ENCODE measurements at regions not wholly inside any gene's neighbourhood (a gene's known extent, or its start where the extent isn't known, plus 50 kb on each side); places are given as distances from the start of the nearest gene placed in this dataset.
"Not testable (repeated sequence)": the region's sequence is repeated elsewhere in the genome, so short reads cannot be mapped to it uniquely, and the experiment has no call there.

GRCh38 chr5:152193391-152194107 is 211.5 kb downstream of the NMUR2 start:
- no peaks in the 10 kb centered on the region for H3K36me3 Mint-ChIP-seq
- POLR2A ChIA-PET: no interaction called here
- DNase-seq: no peak
- peaks cover 3% of the 10 kb centered on the region for H3K27me3 Mint-ChIP-seq
- CTCF ChIA-PET: no interaction called here
- H3K27ac Mint-ChIP-seq: no peak overlapping the region
- H3K4me1 Mint-ChIP-seq (ENCODE audit: low read depth): no peaks in the 10 kb centered on the region
- peaks cover 5% of the 10 kb centered on the region for H3K9me3 Mint-ChIP-seq
- intact Hi-C loops (cut with micrococcal nuclease): no loop called here
- H3K4me3 Mint-ChIP-seq: no peak overlapping the region

- no peak for DNase-seq
- CTCF ChIA-PET: no interaction called here
- POLR2A ChIA-PET: no interaction called here
- Mint-ChIP-seq H3K4me1 (ENCODE audit: low read depth) (no peaks in the 10 kb centered on the region), H3K4me3 (no peak overlapping the region), H3K36me3 (no peaks in the 10 kb centered on the region), H3K27ac (no peak overlapping the region), H3K9me3 (peaks cover 5% of the 10 kb centered on the region), H3K27me3 (no peaks in the 10 kb centered on the region)
- intact Hi-C loops (cut with micrococcal nuclease): no loop called here
These were observed 216.8 kb downstream of the NMUR2 start for GRCh38 chr5:152188251-152188650.

- Mint-ChIP-seq H3K9me3 (peaks cover under 1% of the 10 kb centered on the region), H3K27me3 (no peaks in the 10 kb centered on the region), H3K4me3 (no peak overlapping the region), H3K36me3 (no peaks in the 10 kb centered on the region), H3K27ac (no peak overlapping the region), H3K4me1 (ENCODE audit: low read depth) (no peaks in the 10 kb centered on the region)
- ChIA-PET CTCF (no interaction called here), POLR2A (no interaction called here)
- no peak for DNase-seq
- intact Hi-C loops (cut with micrococcal nuclease): no loop called here
These were observed 217.4 kb downstream of the NMUR2 start for GRCh38 chr5:152187668-152188067.

- peaks cover under 1% of the 10 kb centered on the region for H3K36me3 Mint-ChIP-seq
- no peak for DNase-seq
- no peaks in the 10 kb centered on the region for H3K4me1 Mint-ChIP-seq (ENCODE audit: low read depth)
- H3K9me3 Mint-ChIP-seq: peaks cover 2% of the 10 kb centered on the region
- POLR2A ChIA-PET: no interaction called here
- CTCF ChIA-PET: no interaction called here
- H3K4me3 Mint-ChIP-seq: no peak overlapping the region
- no peaks in the 10 kb centered on the region for H3K27me3 Mint-ChIP-seq
- H3K27ac Mint-ChIP-seq: no peak overlapping the region
- intact Hi-C loops (cut with micrococcal nuclease): no loop called here
These were observed 219.4 kb downstream of the NMUR2 start for GRCh38 chr5:152185547-152186245.

- no peak overlapping the region for H3K4me3 Mint-ChIP-seq
- H3K27ac Mint-ChIP-seq: no peak overlapping the region
- H3K36me3 Mint-ChIP-seq: peaks cover 6% of the 10 kb centered on the region
- ChIA-PET CTCF (no interaction called here), POLR2A (no interaction called here)
- no peaks in the 10 kb centered on the region for H3K4me1 Mint-ChIP-seq (ENCODE audit: low read depth)
- intact Hi-C loops (cut with micrococcal nuclease): no loop called here
- no peaks in the 10 kb centered on the region for H3K27me3 Mint-ChIP-seq
- DNase-seq: no peak
- H3K9me3 Mint-ChIP-seq: peaks cover 7% of the 10 kb centered on the region
These were observed 220.8 kb downstream of the NMUR2 start for GRCh38 chr5:152184266-152184665.

GRCh38 chr5:152181461-152181860 is 223.6 kb downstream of the NMUR2 start:
- H3K27me3 Mint-ChIP-seq: no peaks in the 10 kb centered on the region
- CTCF ChIA-PET: no interaction called here
- peaks cover 8% of the 10 kb centered on the region for H3K36me3 Mint-ChIP-seq
- peaks cover 11% of the 10 kb centered on the region for H3K9me3 Mint-ChIP-seq
- H3K4me3 Mint-ChIP-seq: no peak overlapping the region
- intact Hi-C loops (cut with micrococcal nuclease): no loop called here
- no peaks in the 10 kb centered on the region for H3K4me1 Mint-ChIP-seq (ENCODE audit: low read depth)
- DNase-seq: no peak
- POLR2A ChIA-PET: no interaction called here
- H3K27ac Mint-ChIP-seq: no peak overlapping the region

GRCh38 chr5:152178350-152178699 is 226.8 kb downstream of the NMUR2 start:
- no peak for DNase-seq
- POLR2A ChIA-PET: no interaction called here
- intact Hi-C loops (cut with micrococcal nuclease): no loop called here
- CTCF ChIA-PET: no interaction called here
- Mint-ChIP-seq H3K36me3 (peaks cover 8% of the 10 kb centered on the region), H3K27ac (no peak overlapping the region), H3K4me3 (no peak overlapping the region), H3K4me1 (ENCODE audit: low read depth) (no peaks in the 10 kb centered on the region), H3K27me3 (peaks cover 3% of the 10 kb centered on the region), H3K9me3 (peaks cover 11% of the 10 kb centered on the region)

- ChIA-PET CTCF (no interaction called here), POLR2A (no interaction called here)
- Mint-ChIP-seq H3K27ac (no peak overlapping the region), H3K36me3 (peaks cover 8% of the 10 kb centered on the region), H3K9me3 (peaks cover 11% of the 10 kb centered on the region), H3K27me3 (peaks cover 3% of the 10 kb centered on the region), H3K4me1 (ENCODE audit: low read depth) (no peaks in the 10 kb centered on the region), H3K4me3 (no peak overlapping the region)
- no peak for DNase-seq
- intact Hi-C loops (cut with micrococcal nuclease): no loop called here
These were observed 227.3 kb downstream of the NMUR2 start for GRCh38 chr5:152177626-152178349.

GRCh38 chr5:152171888-152172287 is 233.2 kb downstream of the NMUR2 start:
- Mint-ChIP-seq H3K4me1 (ENCODE audit: low read depth) (no peaks in the 10 kb centered on the region), H3K36me3 (no peaks in the 10 kb centered on the region), H3K4me3 (no peak overlapping the region), H3K27me3 (peaks cover 3% of the 10 kb centered on the region), H3K9me3 (no peaks in the 10 kb centered on the region), H3K27ac (no peak overlapping the region)
- intact Hi-C loops (cut with micrococcal nuclease): no loop called here
- DNase-seq: no peak
- CTCF ChIA-PET: no interaction called here
- POLR2A ChIA-PET: no interaction called here

GRCh38 chr5:152170350-152170749 is 234.7 kb downstream of the NMUR2 start:
- CTCF ChIA-PET: interaction anchor here (1.1 kb wide), 1 partner anchor 345 kb away, joined by 6 read pairs; no protein-coding TSS in a partner anchor
- POLR2A ChIA-PET: no interaction called here

GRCh38 chr5:152164860-152165259 is 240.2 kb upstream of the GLRA1 start:
- Mint-ChIP-seq H3K4me3 (no peak overlapping the region), H3K4me1 (ENCODE audit: low read depth) (peaks cover 11% of the 10 kb centered on the region), H3K9me3 (no peaks in the 10 kb centered on the region), H3K27me3 (no peaks in the 10 kb centered on the region), H3K27ac (no peak overlapping the region), H3K36me3 (no peaks in the 10 kb centered on the region)
- DNase-seq: no peak
- CTCF ChIA-PET: no interaction called here
- POLR2A ChIA-PET: no interaction called here
- intact Hi-C loops (cut with micrococcal nuclease): no loop called here

More at GRCh38 chr5:152170350-152170749, 234.7 kb downstream of the NMUR2 start:
- no peak for DNase-seq
- Mint-ChIP-seq H3K27me3 (peaks cover 3% of the 10 kb centered on the region), H3K4me3 (no peak overlapping the region), H3K36me3 (no peaks in the 10 kb centered on the region), H3K27ac (no peak overlapping the region), H3K4me1 (ENCODE audit: low read depth) (no peaks in the 10 kb centered on the region), H3K9me3 (no peaks in the 10 kb centered on the region)
- intact Hi-C loops (cut with micrococcal nuclease): no loop called here

- intact Hi-C loops (cut with micrococcal nuclease); POLR2A ChIA-PET; DNase-seq; H3K4me3 Mint-ChIP-seq; H3K27ac Mint-ChIP-seq; H3K27me3 Mint-ChIP-seq: not testable (repeated sequence)
- CTCF ChIA-PET: interaction anchor here (1.4 to 1.7 kb wide), 2 partner anchors 17 to 190 kb away, joined by 4 to 9 read pairs; no protein-coding TSS in a partner anchor
- Mint-ChIP-seq H3K4me1 (ENCODE audit: low read depth) (peaks cover 21% of the 10 kb centered on the region), H3K36me3 (peaks cover 10% of the 10 kb centered on the region), H3K9me3 (peaks cover 23% of the 10 kb centered on the region)
These were observed 235.2 kb upstream of the GLRA1 start for GRCh38 chr5:152159894-152160293.
